ENCODE measurements at regions not wholly inside any gene's neighbourhood (a gene's known extent, or its start where the extent isn't known, plus 50 kb on each side); places are given as distances from the start of the nearest gene placed in this dataset.

DNA sequence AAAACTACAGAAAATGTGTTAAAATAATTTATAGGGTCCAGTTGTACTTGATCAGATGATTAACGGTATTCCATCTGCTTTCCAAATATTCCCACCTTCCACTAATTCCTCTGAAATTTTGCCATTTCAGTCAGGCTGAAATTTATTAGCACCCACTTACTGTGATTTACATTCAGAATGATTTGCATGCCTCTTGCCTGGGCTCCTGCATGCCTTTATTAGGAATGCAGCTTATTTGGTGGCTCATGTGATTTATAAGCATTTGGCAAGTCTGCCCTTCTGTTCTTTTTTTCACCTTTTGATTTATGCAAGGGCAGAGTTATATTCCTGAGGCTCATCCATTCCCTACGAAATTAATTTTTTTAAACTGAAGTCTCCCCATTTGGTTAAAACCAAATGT lies 1594.5 kb upstream of the PIK3C3 start:
- Histone ChIP-seq H3K9me3 (replicated peaks; ENCODE audit: control insufficient read depth, insufficient read depth, low read length) (no peaks in the 10 kb centered on the region), H3K4me1 (ENCODE audit: control insufficient read depth, extremely low read depth, insufficient read depth, low read length) (peaks cover 4% of the 10 kb centered on the region), H3K27me3 (ENCODE audit: control insufficient read depth in 2 of 2, insufficient read depth in 2 of 2, low read length in 2 of 2) (peaks cover 2 to 3% of the 10 kb centered on the region in 2 experiments), H3K4me2 (ENCODE audit: insufficient read depth, low read length) (no peak overlapping the region), H3K4me3 (replicated peaks in 1 of 3; ENCODE audit: insufficient read depth in 1 of 3, low read depth in 1 of 3, low read length in 3 of 3) (no peak overlapping the region), H3K79me2 (ENCODE audit: control insufficient read depth, insufficient read depth, low read length) (no peaks in the 10 kb centered on the region), H4K20me1 (replicated peaks; ENCODE audit: control insufficient read depth, extremely low read depth, insufficient read depth, low read length) (no peaks in the 10 kb centered on the region), H3K9me1 (replicated peaks; ENCODE audit: control insufficient read depth, extremely low read depth, insufficient read depth, low read length) (no peaks in the 10 kb centered on the region), H2AFZ (ENCODE audit: low read depth, low read length) (no peak overlapping the region), H3K27ac (ENCODE audit: insufficient read depth, low read depth, low read length) (no peak overlapping the region), H3K9ac (replicated peaks; ENCODE audit: extremely low read depth, insufficient read depth, low read length) (no peak overlapping the region), H3K36me3 (ENCODE audit: control insufficient read depth in 2 of 2, extremely low read depth in 1 of 2, insufficient read depth in 2 of 2, low read length in 2 of 2) (no peaks in the 10 kb centered on the region)
- DNase-seq (ENCODE audit: low read depth, low spot score) (no peak), FAIRE-seq (no peak)
- POLR2A ChIA-PET, result no interaction called here
- CTCF ChIA-PET, result interaction anchor here (1.2 kb wide), 1 partner anchor 12 kb away, joined by 3 read pairs; no protein-coding TSS in a partner anchor
- no TSS peak for BruUV-seq (replicated peaks)
- TF ChIP-seq EZH2 (IDR thresholded peaks at IDR 0.05; ENCODE audit: borderline replicate concordance, low read depth, low read length, severe bottlenecking), result no peak
- no peak for TF ChIP-seq GATA2 (IDR thresholded peaks at IDR 0.05; ENCODE audit: insufficient read depth, insufficient read length, low read depth, low read length)
- no peak for TF ChIP-seq JUN (IDR thresholded peaks at IDR 0.05; ENCODE audit: borderline replicate concordance, insufficient read depth, insufficient read length, low read depth)
- no peak for TF ChIP-seq MYC (IDR thresholded peaks at IDR 0.05; ENCODE audit: low read depth, low read length)
- no peak for TF ChIP-seq MAX (IDR thresholded peaks at IDR 0.05; ENCODE audit: insufficient read depth, insufficient read length)
- no peak for TF ChIP-seq POLR2A (IDR thresholded peaks at IDR 0.05; ENCODE audit: low read depth, low read length)
- TF ChIP-seq POLR2AphosphoS5 (IDR thresholded peaks at IDR 0.05; ENCODE audit: insufficient read depth, low read depth, low read length), result no peak
- TF ChIP-seq, protein P1, sequence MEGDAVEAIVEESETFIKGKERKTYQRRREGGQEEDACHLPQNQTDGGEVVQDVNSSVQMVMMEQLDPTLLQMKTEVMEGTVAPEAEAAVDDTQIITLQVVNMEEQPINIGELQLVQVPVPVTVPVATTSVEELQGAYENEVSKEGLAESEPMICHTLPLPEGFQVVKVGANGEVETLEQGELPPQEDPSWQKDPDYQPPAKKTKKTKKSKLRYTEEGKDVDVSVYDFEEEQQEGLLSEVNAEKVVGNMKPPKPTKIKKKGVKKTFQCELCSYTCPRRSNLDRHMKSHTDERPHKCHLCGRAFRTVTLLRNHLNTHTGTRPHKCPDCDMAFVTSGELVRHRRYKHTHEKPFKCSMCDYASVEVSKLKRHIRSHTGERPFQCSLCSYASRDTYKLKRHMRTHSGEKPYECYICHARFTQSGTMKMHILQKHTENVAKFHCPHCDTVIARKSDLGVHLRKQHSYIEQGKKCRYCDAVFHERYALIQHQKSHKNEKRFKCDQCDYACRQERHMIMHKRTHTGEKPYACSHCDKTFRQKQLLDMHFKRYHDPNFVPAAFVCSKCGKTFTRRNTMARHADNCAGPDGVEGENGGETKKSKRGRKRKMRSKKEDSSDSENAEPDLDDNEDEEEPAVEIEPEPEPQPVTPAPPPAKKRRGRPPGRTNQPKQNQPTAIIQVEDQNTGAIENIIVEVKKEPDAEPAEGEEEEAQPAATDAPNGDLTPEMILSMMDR (IDR thresholded peaks at IDR 0.05; ENCODE audit: extremely low read depth in 1 of 2, insufficient read depth in 1 of 2, low read depth in 1 of 2, low read length in 2 of 2), result no peak
- no peak for TF ChIP-seq FOS (IDR thresholded peaks at IDR 0.05; ENCODE audit: borderline replicate concordance, insufficient read depth, low read length)
- intact Hi-C loops (cut with micrococcal nuclease) (no loop called here), dilution Hi-C loops (cut with MboI; ENCODE audit: extremely low pct_ligation_motif_present, low sequenced_read_pairs) (no loop called here)

All from endothelial cell of umbilical vein (primary cell).